Esophagus squamous epithelium (tissue), 5 donors: ENCODE measurements at regions not wholly inside any gene's neighbourhood (a gene's known extent, or its start where the extent isn't known, plus 50 kb on each side); places are given as distances from the start of the nearest gene placed in this dataset.

Experiments used
- DNase-seq: peaks from one replicate; lab custom pipeline; 2025; lab: John Stamatoyannopoulos, UW
- H3K27ac ChIP-seq, 4 donors: fragments of 200-600 bp; sonication (generic); one replicate each; pipeline ENCODE4 v1.5.1; 2016 to 2019; ENCODE audit warnings: mild to moderate bottlenecking in 1 of 4
- H3K27me3 ChIP-seq, 4 donors: fragments of 200-600 bp; sonication (generic); 1 replicate in 3 of 4; 2 replicates in 1 of 4; pipeline versions ENCODE4 v1.5.1 to v1.6.0; 2017 to 2021; ENCODE audit warnings: antibody characterized with exemption in 1 of 4
- H3K36me3 ChIP-seq, 3 donors: fragments of 200-600 bp; sonication (generic); one replicate each; pipeline ENCODE4 v1.5.1; 2016 to 2019
- H3K4me1 ChIP-seq, 3 donors: fragments of 200-600 bp; sonication (generic); one replicate each; pipeline ENCODE4 v1.5.1; 2017 to 2019
- H3K4me3 ChIP-seq, 4 donors: fragments of 200-600 bp; sonication (generic); 1 replicate in 3 of 4; 2 replicates in 1 of 4; pipeline ENCODE4 v1.5.1; 2016 to 2019; ENCODE audit warnings: mild to moderate bottlenecking in 2 of 4, moderate library complexity in 1 of 4
- H3K9me3 ChIP-seq, 3 donors: fragments of 200-600 bp; sonication (generic); one replicate each; pipeline ENCODE4 v1.5.1; 2016 to 2019
- POLR2A ChIP-seq, 4 donors: fragments of 450-650 bp; IDR thresholded peaks; one replicate each; pipeline ENCODE4 v1.6.1; 2017; ENCODE audit warnings: antibody characterized with exemption in 4 of 4, mild to moderate bottlenecking in 4 of 4, moderate library complexity in 3 of 4
- WGBS, 2 donors: methylation state at CpG; one replicate each; pipeline ENCODE4 v1.1.5; 2018; 5-methylcytosine and 5-hydroxymethylcytosine counted together
- intact Hi-C: fragments of 100-400 bp; cut with DNase I; formaldehyde crosslinking; loops from one replicate; pipeline ENCODE4 v1.15.0; 2022
- TF ChIP-seq, protein P1 (sequence below), 6 experiments: fragments of 450-650 bp in 4 of 6; fragments of 200-600 bp in 2 of 6; sonication (generic) in 2 of 6; IDR thresholded peaks; one replicate each; pipeline ENCODE4 v1.5.1; 2016 to 2019; ENCODE audit warnings: antibody characterized with exemption in 6 of 6, mild to moderate bottlenecking in 4 of 6, moderate library complexity in 4 of 6
- donor health status: DM: yes; HTN: yes; CAD: no.

DNA sequence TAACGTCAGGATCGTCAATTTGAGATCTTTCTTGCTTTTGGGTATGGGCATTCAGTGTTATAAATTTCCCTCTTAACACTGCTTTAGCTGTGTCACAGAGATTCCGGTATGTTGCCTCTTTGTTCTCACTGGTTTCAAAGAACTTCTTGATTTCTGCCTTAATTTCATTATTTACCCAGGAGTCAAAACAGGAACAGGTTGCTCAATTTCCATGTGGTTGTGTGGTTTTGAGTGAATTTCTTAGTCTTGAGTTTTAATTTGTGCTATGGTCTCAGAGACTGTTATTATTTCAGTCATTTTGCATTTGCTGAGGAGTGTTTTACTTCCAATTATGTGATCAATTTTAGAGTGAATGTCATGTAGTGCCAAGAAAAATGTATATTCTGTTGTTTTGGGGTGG is 153.1 kb downstream of the PCDH17 start:
- no peak overlapping the region for H3K4me3 ChIP-seq
- peaks cover 0 to 21% (median 5%) of the 10 kb centered on the region in 3 donors for H3K9me3 ChIP-seq
- H3K36me3 ChIP-seq = no peaks in the 10 kb centered on the region
- intact Hi-C loops = loop anchor here (10.0 kb wide), 1 partner anchor 1020 kb away; no protein-coding TSS in a partner anchor
- no peaks in the 10 kb centered on the region for H3K27me3 ChIP-seq
- no peak for DNase-seq
- WGBS, 2 donors = 57 to 63% methylated on average over 3 of the region's 3 CpGs
- no peak for TF ChIP-seq POLR2A (IDR thresholded peaks at IDR 0.05)
- TF ChIP-seq, protein P1, sequence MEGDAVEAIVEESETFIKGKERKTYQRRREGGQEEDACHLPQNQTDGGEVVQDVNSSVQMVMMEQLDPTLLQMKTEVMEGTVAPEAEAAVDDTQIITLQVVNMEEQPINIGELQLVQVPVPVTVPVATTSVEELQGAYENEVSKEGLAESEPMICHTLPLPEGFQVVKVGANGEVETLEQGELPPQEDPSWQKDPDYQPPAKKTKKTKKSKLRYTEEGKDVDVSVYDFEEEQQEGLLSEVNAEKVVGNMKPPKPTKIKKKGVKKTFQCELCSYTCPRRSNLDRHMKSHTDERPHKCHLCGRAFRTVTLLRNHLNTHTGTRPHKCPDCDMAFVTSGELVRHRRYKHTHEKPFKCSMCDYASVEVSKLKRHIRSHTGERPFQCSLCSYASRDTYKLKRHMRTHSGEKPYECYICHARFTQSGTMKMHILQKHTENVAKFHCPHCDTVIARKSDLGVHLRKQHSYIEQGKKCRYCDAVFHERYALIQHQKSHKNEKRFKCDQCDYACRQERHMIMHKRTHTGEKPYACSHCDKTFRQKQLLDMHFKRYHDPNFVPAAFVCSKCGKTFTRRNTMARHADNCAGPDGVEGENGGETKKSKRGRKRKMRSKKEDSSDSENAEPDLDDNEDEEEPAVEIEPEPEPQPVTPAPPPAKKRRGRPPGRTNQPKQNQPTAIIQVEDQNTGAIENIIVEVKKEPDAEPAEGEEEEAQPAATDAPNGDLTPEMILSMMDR (IDR thresholded peaks at IDR 0.05) = no peak
- H3K4me1 ChIP-seq = no peaks in the 10 kb centered on the region
- no peak overlapping the region for H3K27ac ChIP-seq

DNA sequence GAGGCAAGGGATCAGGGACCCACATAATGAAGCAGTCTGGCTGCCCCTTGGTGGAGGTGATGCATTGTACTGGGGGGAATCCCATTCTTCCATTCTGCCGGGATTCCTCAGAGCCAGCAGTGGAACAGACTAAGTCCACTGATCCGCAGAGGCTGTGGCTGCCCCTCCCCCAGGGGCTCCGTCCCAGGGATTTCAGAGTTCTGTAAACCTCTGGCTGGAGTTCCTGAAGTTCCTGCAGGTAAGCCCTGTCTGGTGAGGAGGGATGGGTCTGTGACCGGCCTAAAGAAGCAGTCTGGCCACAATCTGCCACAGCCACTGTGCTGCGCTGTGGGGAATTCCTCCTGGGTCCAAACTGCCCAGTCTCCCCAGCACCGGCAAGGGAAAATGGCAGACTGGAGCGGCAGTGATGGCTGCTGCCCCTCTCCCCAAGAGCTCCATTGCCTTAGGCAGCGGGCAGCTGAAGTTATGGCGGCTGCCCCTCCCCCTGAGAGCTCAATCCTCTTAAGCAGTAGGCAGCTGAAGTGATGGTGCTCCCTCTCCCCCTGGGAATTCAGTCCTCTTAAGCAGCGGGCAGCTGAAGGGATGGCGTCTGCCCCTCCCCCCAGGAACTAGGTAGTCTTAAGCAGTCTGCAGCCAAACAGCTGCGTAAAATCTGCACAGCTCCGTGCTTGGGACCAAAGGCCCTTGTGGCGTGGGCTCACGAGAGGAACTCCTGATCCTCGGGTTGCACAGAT is 155.7 kb downstream of the PCDH17 start:
- no peak overlapping the region for H3K27ac ChIP-seq
- TF ChIP-seq POLR2A (IDR thresholded peaks at IDR 0.05) = no peak
- TF ChIP-seq, protein P1 (IDR thresholded peaks at IDR 0.05) = no peak
- H3K36me3 ChIP-seq = no peaks in the 10 kb centered on the region
- DNase-seq = no peak
- H3K4me1 ChIP-seq = no peaks in the 10 kb centered on the region
- H3K4me3 ChIP-seq = no peak overlapping the region
- 93% methylated on average over 6 of the region's 16 CpGs; no CpG with 5 or more reads in 1 of the 2 donors for WGBS, 2 donors
- no peaks in the 10 kb centered on the region for H3K27me3 ChIP-seq
- intact Hi-C loops = loop anchor here (10.0 kb wide), 1 partner anchor 1018 kb away; no protein-coding TSS in a partner anchor
- peaks cover 0 to 21% (median 5%) of the 10 kb centered on the region in 3 donors for H3K9me3 ChIP-seq

DNA sequence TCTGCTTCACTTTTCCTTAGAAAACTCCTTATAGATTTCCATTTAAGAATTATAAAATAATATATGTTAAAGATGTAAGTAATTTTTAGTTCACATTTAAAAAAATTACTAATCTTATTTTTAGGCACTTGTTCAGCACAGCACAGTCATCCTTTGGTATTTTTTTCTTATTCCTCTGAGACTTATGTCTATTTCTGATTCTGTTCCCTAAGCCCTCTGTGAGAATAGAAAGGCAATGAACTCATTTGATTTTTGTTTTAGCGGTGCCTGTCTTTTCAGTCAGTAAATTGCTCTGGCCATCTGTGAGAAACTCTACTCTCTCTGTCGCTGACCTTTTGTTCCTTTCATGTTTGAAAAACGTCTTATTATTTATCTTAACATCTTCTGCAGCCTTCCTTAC is 168.1 kb downstream of the PCDH17 start:
- TF ChIP-seq, protein P1 (IDR thresholded peaks at IDR 0.05) = no peak
- no peak for TF ChIP-seq POLR2A (IDR thresholded peaks at IDR 0.05)
- intact Hi-C loops = no loop called here
- H3K36me3 ChIP-seq = no peaks in the 10 kb centered on the region
- H3K9me3 ChIP-seq = no peaks in the 10 kb centered on the region
- no peaks in the 10 kb centered on the region for H3K4me1 ChIP-seq
- H3K27ac ChIP-seq = no peak overlapping the region
- no peaks in the 10 kb centered on the region for H3K27me3 ChIP-seq
- DNase-seq = no peak
- H3K4me3 ChIP-seq = no peak overlapping the region
- WGBS, 2 donors = 32 to 33% methylated on average over 3 of the region's 3 CpGs

DNA sequence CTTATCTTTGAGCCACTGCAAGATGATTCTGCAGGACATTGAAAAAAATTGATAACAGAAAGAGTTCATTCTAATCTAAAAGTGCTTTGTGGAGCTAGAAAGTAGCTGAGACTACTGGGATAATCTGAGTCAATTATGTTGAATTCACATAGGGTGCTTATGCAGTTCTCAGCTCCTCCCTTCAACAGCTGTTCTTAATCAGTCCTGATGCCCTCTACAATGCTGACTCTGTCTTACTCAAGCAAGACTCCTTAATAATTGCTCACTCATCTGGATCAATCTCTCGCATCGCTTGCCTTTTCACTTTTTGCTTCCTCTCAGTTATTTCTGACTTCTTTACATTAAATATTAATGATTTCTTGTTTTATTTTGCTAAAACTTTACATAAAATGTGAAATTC is 182.1 kb downstream of the PCDH17 start:
- no peak for TF ChIP-seq POLR2A (IDR thresholded peaks at IDR 0.05)
- no peak overlapping the region for H3K27ac ChIP-seq
- no peak for DNase-seq
- H3K4me3 ChIP-seq = no peak overlapping the region
- WGBS, 2 donors = 67 to 68% methylated on average over 2 of the region's 2 CpGs
- no peaks in the 10 kb centered on the region for H3K9me3 ChIP-seq
- no peaks in the 10 kb centered on the region for H3K36me3 ChIP-seq
- no peaks in the 10 kb centered on the region for H3K27me3 ChIP-seq
- no peaks in the 10 kb centered on the region for H3K4me1 ChIP-seq
- intact Hi-C loops = no loop called here

DNA sequence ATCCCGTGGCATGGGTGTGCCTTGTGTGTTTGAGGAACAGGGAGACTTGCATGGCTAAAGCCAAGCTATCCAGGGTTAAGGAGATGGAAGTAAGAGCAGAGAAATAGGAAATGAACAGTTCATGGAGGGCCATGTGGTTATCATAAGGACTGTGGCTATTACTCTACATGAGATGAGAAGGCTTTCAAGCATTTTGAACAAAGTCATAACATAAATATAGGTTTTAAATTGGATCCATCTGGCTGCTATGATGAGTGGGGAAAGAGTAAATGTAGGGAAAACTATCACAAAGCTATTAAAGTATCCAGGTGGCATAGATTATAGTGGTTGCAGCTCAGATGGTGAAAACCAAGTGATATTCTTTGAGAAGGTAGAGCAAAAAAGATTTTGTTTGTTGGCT is 184.1 kb downstream of the PCDH17 start:
- Histone ChIP-seq H3K9me3 (no peaks in the 10 kb centered on the region), H3K27ac (no peak overlapping the region), H3K4me1 (no peaks in the 10 kb centered on the region), H3K4me3 (no peak overlapping the region), H3K36me3 (no peaks in the 10 kb centered on the region), H3K27me3 (no peaks in the 10 kb centered on the region)
- WGBS, 2 donors = 64 to 74% methylated on average over 1 of the region's 1 CpG
- intact Hi-C loops = no loop called here
- DNase-seq = no peak
- TF ChIP-seq, protein P1 (IDR thresholded peaks at IDR 0.05) = no peak
- no peak for TF ChIP-seq POLR2A (IDR thresholded peaks at IDR 0.05)
